Uterus (tissue), 2 donors: ENCODE measurements at regions not wholly inside any gene's neighbourhood (a gene's known extent, or its start where the extent isn't known, plus 50 kb on each side); places are given as distances from the start of the nearest gene placed in this dataset.

Experiments used
- POLR2A ChIP-seq, 2 donors: fragments of 450-650 bp; IDR thresholded peaks; one replicate each; pipeline ENCODE4 v1.6.1; 2016; ENCODE audit warnings: antibody characterized with exemption in 2 of 2, mild to moderate bottlenecking in 1 of 2, moderate library complexity in 1 of 2
- TF ChIP-seq, protein P1 (sequence below), 4 experiments: fragments of 200-600 bp in 2 of 4; fragments of 450-650 bp in 2 of 4; sonication (generic) in 2 of 4; IDR thresholded peaks; one replicate each; pipeline ENCODE4 v1.5.1; 2016 to 2019; ENCODE audit warnings: antibody characterized with exemption in 4 of 4, mild to moderate bottlenecking in 2 of 4, moderate library complexity in 1 of 4

DNA sequence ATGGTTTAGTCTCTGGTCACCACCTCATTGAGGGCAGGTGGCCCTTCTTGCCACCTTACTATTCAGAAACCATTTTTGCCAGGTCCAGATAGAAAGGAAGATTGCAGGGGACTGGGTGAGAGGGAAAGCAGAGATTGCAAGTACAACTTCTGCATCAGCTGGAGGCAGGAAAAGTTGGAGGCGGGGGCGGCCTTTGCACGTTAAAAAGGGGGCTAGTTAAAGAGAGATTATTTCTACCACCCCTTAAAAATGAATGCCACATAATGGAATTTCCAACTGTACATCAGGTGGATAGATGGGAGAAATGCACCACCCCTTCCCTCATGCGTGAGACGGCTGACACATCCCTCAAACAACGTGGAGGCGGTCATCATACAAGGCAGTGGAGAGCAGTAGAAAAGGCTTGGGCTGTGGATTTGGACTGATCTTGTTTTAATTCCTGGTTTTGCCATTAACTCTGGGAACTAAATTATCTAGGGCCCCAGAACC, 95.4 kb upstream of the CNKSR3 start:
- TF ChIP-seq, protein P1, sequence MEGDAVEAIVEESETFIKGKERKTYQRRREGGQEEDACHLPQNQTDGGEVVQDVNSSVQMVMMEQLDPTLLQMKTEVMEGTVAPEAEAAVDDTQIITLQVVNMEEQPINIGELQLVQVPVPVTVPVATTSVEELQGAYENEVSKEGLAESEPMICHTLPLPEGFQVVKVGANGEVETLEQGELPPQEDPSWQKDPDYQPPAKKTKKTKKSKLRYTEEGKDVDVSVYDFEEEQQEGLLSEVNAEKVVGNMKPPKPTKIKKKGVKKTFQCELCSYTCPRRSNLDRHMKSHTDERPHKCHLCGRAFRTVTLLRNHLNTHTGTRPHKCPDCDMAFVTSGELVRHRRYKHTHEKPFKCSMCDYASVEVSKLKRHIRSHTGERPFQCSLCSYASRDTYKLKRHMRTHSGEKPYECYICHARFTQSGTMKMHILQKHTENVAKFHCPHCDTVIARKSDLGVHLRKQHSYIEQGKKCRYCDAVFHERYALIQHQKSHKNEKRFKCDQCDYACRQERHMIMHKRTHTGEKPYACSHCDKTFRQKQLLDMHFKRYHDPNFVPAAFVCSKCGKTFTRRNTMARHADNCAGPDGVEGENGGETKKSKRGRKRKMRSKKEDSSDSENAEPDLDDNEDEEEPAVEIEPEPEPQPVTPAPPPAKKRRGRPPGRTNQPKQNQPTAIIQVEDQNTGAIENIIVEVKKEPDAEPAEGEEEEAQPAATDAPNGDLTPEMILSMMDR (IDR thresholded peaks at IDR 0.05), result no peak
- TF ChIP-seq POLR2A (IDR thresholded peaks at IDR 0.05), result no peak
